Right lobe of liver (tissue), 4 donors: ENCODE measurements at regions not wholly inside any gene's neighbourhood (a gene's known extent, or its start where the extent isn't known, plus 50 kb on each side); places are given as distances from the start of the nearest gene placed in this dataset.

Experiments
- POLR2A ChIP-seq: fragments of 450-650 bp; IDR thresholded peaks from one replicate; pipeline ENCODE4 v1.6.1; 2017; ENCODE audit warnings: antibody characterized with exemption, mild to moderate bottlenecking
- TF ChIP-seq, protein P1 (sequence below), 4 donors: fragments of 200-600 bp in 3 of 4; fragments of 450-650 bp in 1 of 4; IDR thresholded peaks; one replicate each; pipeline versions ENCODE4 v1.5.1 to v1.8.0; 2016 to 2022; ENCODE audit warnings: antibody characterized with exemption in 4 of 4, mild to moderate bottlenecking in 2 of 4
- donor health status: DM: no; HTN: no; CAD: no.
- donor health status: DM: no; HTN: no; CAD: no.
- donor health status: DM: no; HTN: yes; CAD: no.

DNA sequence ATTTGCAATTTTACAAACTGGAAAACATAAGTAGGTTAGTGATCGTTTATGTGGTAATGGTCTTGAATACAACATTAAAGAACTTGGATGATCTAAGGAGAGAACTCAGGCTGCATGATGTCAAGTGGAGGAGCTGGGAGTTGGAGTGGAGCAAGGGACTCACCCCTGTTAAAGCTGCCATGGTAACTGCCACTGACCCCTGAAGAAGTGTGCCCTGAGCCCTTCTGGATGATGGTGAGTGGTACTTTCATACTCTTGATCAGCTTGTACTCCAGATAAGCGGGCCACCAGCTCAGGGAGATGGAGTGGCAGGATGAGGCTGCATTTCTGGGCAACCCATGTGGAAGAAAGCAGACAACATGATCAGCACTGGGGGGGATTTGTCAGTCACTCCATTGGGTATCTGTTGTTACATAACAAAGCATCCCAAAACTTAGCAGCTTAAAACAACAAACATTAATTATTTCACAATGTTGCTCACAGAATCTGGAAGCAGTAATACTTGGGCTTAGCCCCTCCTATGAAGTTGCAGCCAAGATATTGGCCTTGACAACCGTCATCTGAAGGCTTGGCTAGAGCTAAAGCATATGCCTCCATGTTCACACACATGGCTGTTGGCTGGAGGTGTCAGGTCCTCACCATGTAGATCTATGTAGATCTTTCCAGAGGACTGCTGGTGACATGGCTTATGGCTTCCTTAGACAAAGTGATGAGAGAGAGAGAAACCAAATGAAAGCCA, 213.8 kb downstream of the DUSP10 start:
- TF ChIP-seq POLR2A: no peak
- TF ChIP-seq, protein P1, sequence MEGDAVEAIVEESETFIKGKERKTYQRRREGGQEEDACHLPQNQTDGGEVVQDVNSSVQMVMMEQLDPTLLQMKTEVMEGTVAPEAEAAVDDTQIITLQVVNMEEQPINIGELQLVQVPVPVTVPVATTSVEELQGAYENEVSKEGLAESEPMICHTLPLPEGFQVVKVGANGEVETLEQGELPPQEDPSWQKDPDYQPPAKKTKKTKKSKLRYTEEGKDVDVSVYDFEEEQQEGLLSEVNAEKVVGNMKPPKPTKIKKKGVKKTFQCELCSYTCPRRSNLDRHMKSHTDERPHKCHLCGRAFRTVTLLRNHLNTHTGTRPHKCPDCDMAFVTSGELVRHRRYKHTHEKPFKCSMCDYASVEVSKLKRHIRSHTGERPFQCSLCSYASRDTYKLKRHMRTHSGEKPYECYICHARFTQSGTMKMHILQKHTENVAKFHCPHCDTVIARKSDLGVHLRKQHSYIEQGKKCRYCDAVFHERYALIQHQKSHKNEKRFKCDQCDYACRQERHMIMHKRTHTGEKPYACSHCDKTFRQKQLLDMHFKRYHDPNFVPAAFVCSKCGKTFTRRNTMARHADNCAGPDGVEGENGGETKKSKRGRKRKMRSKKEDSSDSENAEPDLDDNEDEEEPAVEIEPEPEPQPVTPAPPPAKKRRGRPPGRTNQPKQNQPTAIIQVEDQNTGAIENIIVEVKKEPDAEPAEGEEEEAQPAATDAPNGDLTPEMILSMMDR (IDR thresholded peaks at IDR 0.05): no peak
